NCI-H345 (cell line): ENCODE measurements at regions not wholly inside any gene's neighbourhood (a gene's known extent, or its start where the extent isn't known, plus 50 kb on each side); places are given as distances from the start of the nearest gene placed in this dataset.
"Not testable (repeated sequence)": the region's sequence is repeated elsewhere in the genome, so short reads cannot be mapped to it uniquely, and the experiment has no call there.

Experiments
- DNase-seq: peaks from one replicate; lab custom pipeline; 2025; lab: John Stamatoyannopoulos, UW

- no peak for DNase-seq
Observed at GRCh38 chr1:234920136-234920842, 208.3 kb downstream of the TOMM20 start.

- DNase-seq: no peak
Observed at GRCh38 chr1:234918961-234919761, 209.5 kb downstream of the TOMM20 start.

- DNase-seq: no peak
Observed at GRCh38 chr1:234918181-234918841, 210.3 kb downstream of the TOMM20 start.

GRCh38 chr1:234917495-234918180 is 211.0 kb downstream of the TOMM20 start:
- DNase-seq: no peak

- DNase-seq: no peak
Observed at GRCh38 chr1:234916840-234917239, 211.8 kb downstream of the TOMM20 start.

- DNase-seq: peak; percentile 58
Observed at GRCh38 chr1:234915924-234916675, 212.5 kb downstream of the TOMM20 start.

- no peak for DNase-seq
Observed at GRCh38 chr1:234914606-234915290, 213.9 kb downstream of the TOMM20 start.

GRCh38 chr1:234913771-234914170 is 214.9 kb downstream of the TOMM20 start:
- no peak for DNase-seq

- DNase-seq: no peak
Observed at GRCh38 chr1:234913278-234913649, 215.4 kb downstream of the TOMM20 start.

- no peak for DNase-seq
Observed at GRCh38 chr1:234912548-234913277, 215.9 kb downstream of the TOMM20 start.

GRCh38 chr1:234911787-234912186 is 216.8 kb downstream of the TOMM20 start:
- no peak for DNase-seq

GRCh38 chr1:234911136-234911535 is 217.5 kb downstream of the TOMM20 start:
- not testable (repeated sequence) for DNase-seq

GRCh38 chr1:234909851-234910250 is 218.8 kb downstream of the TOMM20 start:
- no peak for DNase-seq

GRCh38 chr1:234909307-234909810 is 219.3 kb downstream of the TOMM20 start:
- no peak for DNase-seq

GRCh38 chr1:234908571-234908970 is 220.1 kb downstream of the TOMM20 start:
- DNase-seq: no peak

- no peak for DNase-seq
Observed at GRCh38 chr1:234907940-234908405, 220.7 kb downstream of the TOMM20 start.

GRCh38 chr1:234907208-234907939 is 221.3 kb downstream of the TOMM20 start:
- DNase-seq: no peak

GRCh38 chr1:234906654-234907053 is 222.0 kb downstream of the TOMM20 start:
- DNase-seq: peak; percentile 58
